ENCODE measurements at regions not wholly inside any gene's neighbourhood (a gene's known extent, or its start where the extent isn't known, plus 50 kb on each side); places are given as distances from the start of the nearest gene placed in this dataset.
"Not testable (repeated sequence)": the region's sequence is repeated elsewhere in the genome, so short reads cannot be mapped to it uniquely, and the experiment has no call there.

GRCh38 chr15:62407962-62408361 is 242.9 kb upstream of the C2CD4B start:
- Mint-ChIP-seq H3K36me3 (no peaks in the 10 kb centered on the region), H3K9me3 (no peaks in the 10 kb centered on the region), H3K4me1 (no peaks in the 10 kb centered on the region), H3K27ac (no peak overlapping the region), H3K27me3 (peaks cover 18 to 38% of the 10 kb centered on the region in 2 donors), H3K4me3 (no peak overlapping the region)
- DNase-seq = no peak
- no peak for ATAC-seq (replicated peaks)

GRCh38 chr15:62409466-62409865 is 244.4 kb upstream of the C2CD4B start:
- Mint-ChIP-seq H3K27me3 (peaks cover 4 to 24% of the 10 kb centered on the region in 2 donors), H3K27ac (no peak overlapping the region), H3K9me3 (no peaks in the 10 kb centered on the region), H3K36me3 (no peaks in the 10 kb centered on the region), H3K4me3 (no peak overlapping the region), H3K4me1 (no peaks in the 10 kb centered on the region)
- no peak for ATAC-seq (replicated peaks)
- DNase-seq = no peak

GRCh38 chr15:62412686-62413085 is 247.6 kb upstream of the C2CD4B start:
- ATAC-seq (replicated peaks) (no peak), DNase-seq (no peak)
- peaks cover 5 to 33% of the 10 kb centered on the region in 2 donors for H3K27me3 Mint-ChIP-seq
- H3K9me3 Mint-ChIP-seq = no peaks in the 10 kb centered on the region
- H3K4me1 Mint-ChIP-seq = no peaks in the 10 kb centered on the region
- no peak overlapping the region for H3K4me3 Mint-ChIP-seq
- no peaks in the 10 kb centered on the region for H3K36me3 Mint-ChIP-seq
- no peak overlapping the region for H3K27ac Mint-ChIP-seq

GRCh38 chr15:62413153-62413552 is 248.1 kb upstream of the C2CD4B start:
- H3K9me3 Mint-ChIP-seq = no peaks in the 10 kb centered on the region
- H3K4me3 Mint-ChIP-seq = no peak overlapping the region
- no peaks in the 10 kb centered on the region for H3K4me1 Mint-ChIP-seq
- no peak for ATAC-seq (replicated peaks)
- no peak overlapping the region for H3K27ac Mint-ChIP-seq
- no peak for DNase-seq
- peaks cover 5 to 35% of the 10 kb centered on the region in 2 donors for H3K27me3 Mint-ChIP-seq
- H3K36me3 Mint-ChIP-seq = no peaks in the 10 kb centered on the region

GRCh38 chr15:62413786-62414185 is 248.7 kb upstream of the C2CD4B start:
- Mint-ChIP-seq H3K9me3 (no peaks in the 10 kb centered on the region), H3K27me3 (peaks cover 5 to 35% of the 10 kb centered on the region in 2 donors), H3K4me1 (no peaks in the 10 kb centered on the region), H3K36me3 (no peaks in the 10 kb centered on the region), H3K27ac (no peak overlapping the region), H3K4me3 (no peak overlapping the region)
- DNase-seq = no peak
- no peak for ATAC-seq (replicated peaks)

GRCh38 chr15:62415498-62415897 is 250.4 kb upstream of the C2CD4B start:
- H3K4me3 Mint-ChIP-seq = no peak overlapping the region
- no peak for DNase-seq
- H3K36me3 Mint-ChIP-seq = no peaks in the 10 kb centered on the region
- no peaks in the 10 kb centered on the region for H3K9me3 Mint-ChIP-seq
- no peak for ATAC-seq (replicated peaks)
- no peaks in the 10 kb centered on the region for H3K4me1 Mint-ChIP-seq
- no peak overlapping the region for H3K27ac Mint-ChIP-seq
- H3K27me3 Mint-ChIP-seq = peaks cover 5 to 33% of the 10 kb centered on the region in 2 donors

GRCh38 chr15:62416526-62416925 is 251.4 kb upstream of the C2CD4B start:
- DNase-seq (no peak), ATAC-seq (replicated peaks) (no peak)
- H3K36me3 Mint-ChIP-seq = no peaks in the 10 kb centered on the region
- peaks cover 5 to 23% of the 10 kb centered on the region in 2 donors for H3K27me3 Mint-ChIP-seq
- H3K9me3 Mint-ChIP-seq = peaks cover 0 to 5% of the 10 kb centered on the region in 2 donors
- H3K4me3 Mint-ChIP-seq = no peak overlapping the region
- no peak overlapping the region for H3K27ac Mint-ChIP-seq
- no peaks in the 10 kb centered on the region for H3K4me1 Mint-ChIP-seq

GRCh38 chr15:62417439-62417838 is 252.4 kb upstream of the C2CD4B start:
- ATAC-seq (replicated peaks) = no peak
- Mint-ChIP-seq H3K4me3 (no peak overlapping the region), H3K36me3 (no peaks in the 10 kb centered on the region), H3K27me3 (peaks cover 5 to 18% of the 10 kb centered on the region in 2 donors), H3K27ac (no peak overlapping the region), H3K4me1 (no peaks in the 10 kb centered on the region), H3K9me3 (peaks cover 0 to 5% of the 10 kb centered on the region in 2 donors)
- no peak for DNase-seq

- DNase-seq; ATAC-seq (replicated peaks); H3K27ac Mint-ChIP-seq; H3K36me3 Mint-ChIP-seq; H3K9me3 Mint-ChIP-seq; H3K4me1 Mint-ChIP-seq; H3K4me3 Mint-ChIP-seq: not testable (repeated sequence)
- H3K27me3 Mint-ChIP-seq = peaks cover 5 to 14% of the 10 kb centered on the region in 2 donors
These were observed 253.4 kb upstream of the C2CD4B start for GRCh38 chr15:62418496-62418895.

GRCh38 chr15:62419192-62419591 is 254.1 kb upstream of the C2CD4B start:
- Mint-ChIP-seq H3K27me3 (peaks cover 5 to 14% of the 10 kb centered on the region in 2 donors), H3K4me3 (no peak overlapping the region), H3K4me1 (no peaks in the 10 kb centered on the region), H3K27ac (no peak overlapping the region), H3K36me3 (no peaks in the 10 kb centered on the region), H3K9me3 (peaks cover 0 to 5% of the 10 kb centered on the region in 2 donors)
- DNase-seq = no peak
- ATAC-seq (replicated peaks) = no peak

- not testable (repeated sequence) for H3K36me3 Mint-ChIP-seq; H3K4me1 Mint-ChIP-seq; ATAC-seq (replicated peaks); H3K9me3 Mint-ChIP-seq; H3K4me3 Mint-ChIP-seq; DNase-seq; H3K27ac Mint-ChIP-seq; H3K27me3 Mint-ChIP-seq
These were observed 255.3 kb upstream of the C2CD4B start for GRCh38 chr15:62420371-62420770.

- Mint-ChIP-seq H3K27me3 (peaks cover 0 to 9% of the 10 kb centered on the region in 2 donors), H3K9me3 (peaks cover 0 to 5% of the 10 kb centered on the region in 2 donors), H3K36me3 (no peaks in the 10 kb centered on the region), H3K4me1 (no peaks in the 10 kb centered on the region), H3K4me3 (no peak overlapping the region), H3K27ac (no peak overlapping the region)
- no peak for ATAC-seq (replicated peaks)
- no peak for DNase-seq
These were observed 256.2 kb upstream of the C2CD4B start for GRCh38 chr15:62421289-62421688.

- no peaks in the 10 kb centered on the region for H3K36me3 Mint-ChIP-seq
- DNase-seq = no peak
These were observed 261.4 kb upstream of the C2CD4B start for GRCh38 chr15:62426387-62426956.

GRCh38 chr15:62428259-62428658 is 263.2 kb upstream of the C2CD4B start:
- Mint-ChIP-seq H3K27ac (no peak overlapping the region), H3K4me3 (no peak overlapping the region), H3K4me1 (no peaks in the 10 kb centered on the region), H3K36me3 (no peaks in the 10 kb centered on the region), H3K9me3 (no peaks in the 10 kb centered on the region), H3K27me3 (no peaks in the 10 kb centered on the region)
- DNase-seq = no peak
- ATAC-seq (replicated peaks) = no peak

More at GRCh38 chr15:62426387-62426956, 261.4 kb upstream of the C2CD4B start:
- Mint-ChIP-seq H3K27ac (no peak overlapping the region), H3K4me3 (no peak overlapping the region), H3K4me1 (no peaks in the 10 kb centered on the region), H3K27me3 (no peaks in the 10 kb centered on the region), H3K9me3 (no peaks in the 10 kb centered on the region)
- ATAC-seq (replicated peaks) = no peak

- Mint-ChIP-seq H3K9me3 (no peaks in the 10 kb centered on the region), H3K4me3 (no peak overlapping the region), H3K36me3 (no peaks in the 10 kb centered on the region), H3K4me1 (no peaks in the 10 kb centered on the region), H3K27me3 (no peaks in the 10 kb centered on the region), H3K27ac (no peak overlapping the region)
- DNase-seq (no peak), ATAC-seq (replicated peaks) (no peak)
These were observed 263.9 kb upstream of the C2CD4B start for GRCh38 chr15:62428851-62429598.
